GM19438 (cell line): ENCODE measurements at regions not wholly inside any gene's neighbourhood (a gene's known extent, or its start where the extent isn't known, plus 50 kb on each side); places are given as distances from the start of the nearest gene placed in this dataset.

Source experiments
- ATAC-seq: cut with Tn5 transposase; IDR thresholded peaks from one replicate; pipeline ENCODE4 v1.9.1; 2021; ENCODE audit warnings: low read depth; ENCODE audit not compliant: unreplicated experiment

DNA sequence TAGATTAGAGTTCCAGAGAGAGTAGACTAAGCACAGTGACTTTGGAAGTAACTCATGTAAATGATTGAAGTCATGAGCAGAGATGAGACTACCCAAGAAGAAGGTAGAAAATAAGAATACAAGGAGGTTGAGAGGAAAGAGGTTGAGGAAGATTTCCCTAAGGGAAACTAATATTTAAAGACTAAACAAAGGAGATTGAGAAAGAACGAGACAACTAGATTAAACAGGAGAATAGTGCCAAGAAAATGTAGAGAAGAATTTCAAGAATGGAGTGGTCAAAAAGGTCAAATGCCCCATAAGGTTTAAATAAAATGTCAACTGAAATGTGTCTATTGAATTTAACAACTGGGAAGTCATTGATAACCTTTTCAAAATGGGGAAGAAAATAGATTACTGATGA lies 59.0 kb downstream of the RPS29 start:
- no peak for ATAC-seq

DNA sequence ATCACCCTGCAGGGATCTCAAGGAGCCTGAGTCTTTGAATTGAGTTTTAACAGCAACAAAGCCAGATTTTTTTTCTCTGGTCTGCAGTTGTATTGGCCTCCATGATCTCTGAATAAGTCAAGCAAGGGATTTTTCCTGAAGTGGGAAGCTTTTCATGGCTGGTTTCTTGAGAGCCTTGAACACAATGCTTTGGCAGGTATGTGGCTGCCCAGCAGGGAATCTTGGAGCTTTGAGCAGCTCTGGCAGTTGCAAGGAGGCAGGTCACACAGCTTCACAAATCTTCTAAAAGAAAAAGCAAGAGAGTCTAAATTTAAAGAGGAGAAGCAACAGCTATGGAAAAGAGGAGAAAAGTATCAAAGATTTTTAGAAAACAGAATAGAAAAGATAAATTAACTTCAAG lies 60.1 kb downstream of the RPS29 start:
- no peak for ATAC-seq

DNA sequence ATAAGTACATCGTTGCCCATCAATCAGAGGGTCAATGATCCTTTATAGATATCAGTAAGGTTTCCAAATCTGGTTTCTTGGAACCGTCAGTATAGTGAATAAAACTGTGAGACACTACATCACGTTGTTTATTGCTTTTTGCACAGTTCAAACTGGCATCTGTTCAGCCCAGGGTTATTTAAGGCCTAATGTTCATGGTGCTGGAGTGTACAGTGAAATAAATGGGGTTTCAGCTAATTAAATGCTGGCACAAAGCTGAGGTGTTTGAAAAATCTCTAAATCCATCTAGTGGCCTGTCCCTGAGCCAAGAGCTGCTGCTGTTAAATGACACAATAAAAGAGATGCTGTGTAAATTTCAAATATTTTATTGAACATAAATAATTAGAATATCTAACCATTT lies 69.9 kb downstream of the RPS29 start:
- no peak for ATAC-seq

DNA sequence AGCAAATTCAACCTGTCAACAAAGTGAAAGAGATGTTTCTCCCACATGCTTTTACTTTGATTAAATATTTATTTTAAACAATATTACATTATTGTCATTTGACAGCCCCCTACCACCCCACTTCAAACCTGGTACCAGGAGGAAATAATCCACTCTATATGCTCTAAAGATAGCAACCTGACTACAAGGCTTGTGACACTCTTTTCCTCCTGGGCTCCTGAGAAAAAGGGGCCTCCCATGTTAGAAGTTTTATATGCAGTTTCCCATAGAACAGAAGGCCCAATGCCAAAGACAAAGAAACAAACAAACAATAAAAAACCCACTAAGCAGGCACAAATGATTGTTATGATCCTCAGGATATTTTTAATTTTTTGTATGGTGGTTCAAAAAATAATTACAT lies 73.6 kb downstream of the RPS29 start:
- ATAC-seq, result no peak

DNA sequence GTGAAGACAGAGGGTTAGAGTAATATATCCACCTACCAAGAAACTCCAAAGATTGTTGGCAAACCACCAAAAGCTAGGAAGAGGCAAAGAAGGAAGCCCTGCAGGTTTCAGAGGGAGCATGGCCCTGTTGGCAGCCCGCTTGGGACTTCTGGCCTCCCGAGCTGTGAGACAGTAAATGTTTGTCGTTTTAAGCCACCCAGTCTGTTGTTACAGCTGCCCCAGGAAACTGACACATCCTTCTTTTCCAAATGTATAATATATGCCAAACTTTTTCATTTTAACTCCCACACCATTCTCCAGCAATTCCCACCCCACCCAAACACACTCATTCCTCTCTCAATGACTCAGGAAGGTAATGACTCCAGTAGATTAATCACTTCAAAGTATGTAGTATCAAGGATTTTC lies 74.0 kb downstream of the RPS29 start:
- ATAC-seq, result no peak

DNA sequence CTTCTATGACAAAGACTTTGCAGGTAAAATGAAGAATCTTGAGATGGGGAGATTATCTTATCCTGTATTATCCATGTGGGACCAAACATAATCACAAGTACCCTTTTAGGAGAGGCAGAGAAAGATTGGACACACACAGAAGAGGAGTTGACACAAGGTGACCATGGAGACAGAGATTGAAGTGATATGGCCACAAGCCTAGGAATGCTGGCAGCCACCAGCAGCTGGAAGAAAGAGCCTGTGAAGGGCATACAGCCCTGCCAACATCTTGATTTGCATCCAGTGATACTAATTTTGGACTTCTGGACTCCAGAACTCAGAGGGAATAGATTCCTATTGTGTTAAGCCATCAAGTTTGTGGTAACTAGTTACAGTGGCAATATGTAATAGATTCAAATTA lies 78.1 kb downstream of the RPS29 start:
- ATAC-seq, result no peak

DNA sequence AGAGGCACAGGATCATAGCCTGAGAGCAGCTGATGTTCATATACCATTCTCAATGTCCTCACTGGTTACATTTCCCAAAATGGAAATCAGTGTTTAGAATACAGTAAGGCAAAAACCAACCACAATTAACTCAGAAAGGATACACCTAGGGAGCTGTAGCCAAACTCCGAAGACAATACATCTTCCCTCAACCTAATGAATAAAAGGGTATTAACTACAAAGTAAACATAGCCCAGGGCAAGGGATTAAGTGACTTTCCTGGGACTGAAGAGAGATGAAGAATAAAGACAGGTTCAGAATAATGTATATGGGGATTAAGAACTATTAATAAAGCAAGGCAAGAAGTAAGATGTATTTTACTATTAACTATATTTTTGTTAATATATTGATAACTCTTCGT lies 79.5 kb downstream of the RPS29 start:
- ATAC-seq, result no peak

DNA sequence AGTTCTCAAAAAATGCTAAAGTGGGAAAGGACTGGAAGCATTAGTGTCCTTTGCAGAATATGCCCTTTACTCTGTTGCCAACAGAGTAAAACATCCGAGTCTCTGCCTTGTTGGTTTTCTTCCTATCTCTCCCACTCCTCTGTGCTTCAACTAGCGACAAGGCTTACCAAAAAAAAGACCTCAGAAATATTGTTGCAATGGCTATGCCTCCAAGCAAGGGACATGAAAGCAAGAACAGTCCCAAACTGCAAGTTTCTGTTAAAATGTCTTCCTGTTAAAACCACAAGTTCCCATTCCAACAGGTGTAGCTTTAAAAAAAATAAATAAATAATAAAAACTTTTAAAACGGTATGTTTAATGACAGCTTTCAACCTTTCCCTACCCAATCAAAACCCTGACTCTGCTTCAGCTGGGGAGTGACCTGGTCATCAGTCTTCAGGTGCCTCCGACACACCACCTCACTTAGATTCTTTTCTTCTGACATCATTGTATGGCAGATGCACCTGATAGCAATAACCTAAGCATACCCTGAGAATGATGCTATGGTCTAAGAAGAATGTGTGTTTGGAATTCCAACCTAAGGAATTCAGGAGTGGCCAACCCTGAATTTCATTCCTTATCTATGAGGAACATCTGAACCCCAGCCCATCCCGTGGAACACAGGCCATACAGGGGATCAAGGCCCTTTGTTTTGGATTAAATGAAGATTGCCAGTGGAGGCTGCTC lies 81.0 kb downstream of the RPS29 start:
- no peak for ATAC-seq

DNA sequence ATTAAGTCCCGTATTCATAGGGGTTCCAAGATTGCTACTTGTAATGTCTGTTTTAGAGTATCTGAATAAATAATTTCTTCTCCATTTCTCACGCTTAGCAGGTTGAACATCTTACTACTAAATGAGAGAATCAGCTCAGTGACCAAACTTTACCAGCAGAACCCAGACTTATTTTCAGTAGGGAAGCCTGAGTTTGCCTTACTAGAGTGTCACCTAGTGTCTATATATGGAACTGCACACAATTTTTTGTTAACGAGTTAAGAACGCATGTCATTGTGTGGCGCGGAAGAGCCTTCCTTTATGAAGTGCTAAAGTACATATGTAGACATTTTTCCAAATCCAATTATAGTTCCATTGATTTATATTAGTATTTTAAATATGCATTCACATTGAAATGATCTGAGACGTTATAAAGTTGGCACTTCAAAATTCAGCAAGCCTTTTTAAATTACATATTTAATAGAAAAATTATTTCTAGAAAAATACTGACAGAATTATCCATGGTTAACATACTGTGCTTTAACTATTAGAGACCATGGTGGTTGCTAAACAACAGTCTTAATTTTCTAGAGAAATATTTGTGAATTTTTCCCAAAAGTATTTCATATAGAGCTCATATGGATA lies 88.3 kb downstream of the RPS29 start:
- peak; percentile 66 for ATAC-seq

DNA sequence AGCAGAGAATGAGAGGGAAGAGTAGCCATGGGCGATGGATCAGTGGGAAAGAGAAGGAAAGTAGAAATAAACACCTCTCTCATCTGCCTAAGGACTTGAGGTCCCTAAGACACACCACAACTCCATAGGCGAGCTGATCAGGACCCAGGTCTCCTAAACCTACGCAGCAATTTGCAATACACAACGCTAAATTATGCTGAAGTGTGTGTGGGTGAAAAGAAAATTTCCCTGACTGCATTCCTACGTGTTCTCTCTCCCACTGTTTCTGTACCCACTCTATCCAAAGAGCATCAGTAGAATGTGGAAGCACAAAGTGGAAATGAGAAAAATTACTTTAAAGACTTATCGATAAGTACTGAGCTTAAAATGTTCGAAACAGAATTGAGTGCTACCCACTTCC lies 88.9 kb downstream of the RPS29 start:
- ATAC-seq, result no peak

DNA sequence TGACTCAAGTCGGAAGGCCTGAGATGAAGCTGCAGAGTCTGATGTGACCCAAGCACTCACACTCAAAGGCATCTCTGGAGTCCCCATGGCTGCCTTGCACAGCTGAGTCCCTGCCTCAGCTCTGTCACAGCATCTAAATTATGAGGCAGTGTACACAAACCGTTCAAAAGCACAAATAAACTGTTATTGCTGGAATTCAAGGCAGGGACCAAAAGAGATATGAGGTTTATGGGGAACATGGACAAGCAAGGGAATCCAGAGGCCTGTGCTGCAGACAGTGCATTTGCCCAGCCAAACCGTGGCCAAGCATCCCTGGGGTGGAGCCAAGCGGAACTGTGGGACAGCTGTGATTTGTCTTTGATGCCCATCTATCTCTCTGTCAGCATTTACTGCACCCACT lies 91.3 kb downstream of the RPS29 start:
- no peak for ATAC-seq

DNA sequence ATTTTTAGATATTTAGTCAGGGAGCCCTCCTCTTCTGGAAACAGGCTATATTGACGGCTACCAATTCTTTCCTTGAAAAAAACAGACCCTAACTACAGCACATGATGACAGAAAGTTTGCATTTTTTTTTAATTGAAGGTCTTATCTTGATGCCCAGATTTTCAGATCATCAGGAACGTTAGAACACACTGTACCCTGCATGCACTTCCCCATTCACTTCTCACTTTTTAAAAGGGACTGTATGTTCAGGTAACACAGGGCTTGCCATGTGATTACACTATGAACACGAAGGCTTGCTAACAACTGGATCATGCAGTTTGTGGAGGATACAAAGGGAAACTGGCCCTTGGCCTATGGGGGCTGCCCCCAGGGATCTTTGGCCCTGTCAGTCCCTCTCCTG lies 92.6 kb downstream of the RPS29 start:
- no peak for ATAC-seq

DNA sequence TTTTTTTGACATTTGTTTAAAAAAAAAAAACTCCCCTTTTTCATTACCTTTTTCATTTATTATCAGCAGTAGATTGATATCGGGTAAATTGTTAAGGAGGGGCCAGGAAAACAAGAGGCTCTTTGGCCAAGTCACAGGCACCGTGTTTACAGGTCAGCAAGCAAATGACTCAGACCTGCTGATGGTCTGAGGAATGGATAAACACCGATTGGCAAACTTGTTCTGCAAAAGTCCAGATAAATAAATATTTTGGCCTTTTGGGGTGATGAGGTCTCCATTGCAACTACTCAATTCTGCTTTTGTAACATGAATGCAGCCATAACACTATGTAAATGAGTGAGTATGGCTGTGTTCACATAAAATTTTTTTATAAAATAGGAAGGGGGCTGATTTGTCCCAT lies 94.0 kb downstream of the RPS29 start:
- no peak for ATAC-seq

DNA sequence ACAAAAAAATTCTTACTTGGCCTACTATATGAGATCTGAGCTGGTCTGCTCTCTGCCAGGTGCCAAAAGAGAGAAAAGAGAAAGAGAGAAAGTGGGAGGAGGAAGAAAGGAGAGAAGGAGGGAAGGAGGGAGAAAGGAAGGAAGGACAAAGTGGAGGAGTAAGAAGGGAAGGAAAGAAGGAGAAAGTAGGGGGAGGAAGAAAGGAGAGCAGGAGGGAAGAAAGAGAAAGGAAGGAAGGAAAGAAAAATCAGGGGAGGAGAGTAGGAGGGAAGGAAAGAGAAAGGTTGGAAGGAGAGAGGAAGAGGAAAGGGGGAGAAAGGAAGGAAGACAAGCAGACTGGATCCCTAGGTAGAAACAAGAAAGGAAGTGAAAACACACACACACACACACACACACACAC lies 96.8 kb downstream of the RPS29 start:
- ATAC-seq, result no peak

DNA sequence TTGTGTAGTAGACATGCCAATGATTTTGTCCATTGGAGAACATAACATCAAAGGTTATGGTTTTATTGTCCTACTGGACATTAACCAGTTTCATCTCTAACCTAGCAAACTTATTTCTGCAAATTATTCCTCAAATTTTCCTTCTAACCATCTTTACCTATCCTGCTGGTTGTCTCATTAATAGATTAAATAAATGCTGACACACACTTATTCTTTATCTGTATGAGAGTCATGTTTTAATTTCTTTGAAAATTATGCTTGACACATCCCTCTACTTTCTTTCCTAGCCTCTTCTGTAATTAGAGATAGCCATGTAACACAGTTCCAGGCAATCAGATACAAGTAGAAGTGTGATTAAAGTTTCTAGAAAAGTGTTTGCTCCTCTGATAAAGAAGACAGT lies 98.9 kb downstream of the RPS29 start:
- no peak for ATAC-seq

DNA sequence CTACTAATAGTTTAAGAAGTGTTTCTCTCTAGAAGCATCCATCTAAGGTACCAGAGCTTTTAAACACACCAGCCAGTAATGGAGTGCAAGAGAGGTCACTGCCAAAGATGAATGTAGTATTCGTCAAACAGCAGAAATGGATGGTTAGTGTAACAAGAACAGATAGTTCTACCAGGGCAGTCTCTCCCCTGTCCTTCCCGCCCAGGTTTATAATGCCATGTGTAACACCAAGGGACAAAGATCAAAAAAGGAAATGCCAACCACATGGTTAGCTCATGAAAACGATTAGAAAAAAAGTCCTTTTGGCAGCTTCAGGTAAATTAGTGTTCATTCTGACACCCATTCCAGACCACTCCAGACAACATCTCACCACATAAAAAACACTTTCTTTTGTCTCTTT lies 100.9 kb downstream of the RPS29 start:
- no peak for ATAC-seq

DNA sequence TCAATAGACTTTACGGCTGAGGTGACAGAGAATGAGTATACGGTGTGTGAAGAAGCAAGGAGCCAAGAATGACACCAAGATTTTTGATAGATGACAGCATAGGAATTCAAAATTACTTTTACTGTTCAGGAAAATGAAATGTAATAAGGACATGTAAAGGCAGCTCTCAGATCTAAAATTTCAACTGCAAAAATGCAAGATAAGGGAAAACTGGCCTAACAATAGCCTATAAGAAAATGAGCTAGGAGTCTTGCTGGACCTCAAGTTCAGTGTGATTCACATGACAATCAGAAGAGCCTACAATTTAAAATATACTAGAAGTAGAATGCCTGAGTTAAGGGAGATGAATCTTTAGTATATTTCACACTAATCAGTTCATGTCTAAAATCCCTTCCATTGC lies 102.0 kb downstream of the RPS29 start:
- no peak for ATAC-seq

DNA sequence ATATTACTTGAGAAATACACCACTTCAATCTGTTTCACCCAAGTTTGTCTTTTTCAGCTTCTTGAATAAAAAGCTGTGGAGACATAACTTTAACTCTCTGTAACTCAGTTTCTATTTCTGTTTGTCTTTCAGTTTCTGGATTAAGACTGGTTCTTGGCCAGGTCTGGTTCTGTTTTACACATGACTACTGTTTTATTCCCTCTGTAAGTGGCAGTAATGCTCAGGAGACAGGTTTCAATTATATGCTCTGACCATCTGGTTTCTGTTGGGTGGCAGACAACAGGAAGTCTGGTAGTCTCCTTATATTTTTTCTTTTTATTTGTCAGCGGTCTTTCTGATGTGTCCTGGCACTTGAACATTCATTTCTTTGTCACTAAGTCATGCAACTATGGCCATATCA lies 102.9 kb downstream of the RPS29 start:
- peak; percentile 80 for ATAC-seq

DNA sequence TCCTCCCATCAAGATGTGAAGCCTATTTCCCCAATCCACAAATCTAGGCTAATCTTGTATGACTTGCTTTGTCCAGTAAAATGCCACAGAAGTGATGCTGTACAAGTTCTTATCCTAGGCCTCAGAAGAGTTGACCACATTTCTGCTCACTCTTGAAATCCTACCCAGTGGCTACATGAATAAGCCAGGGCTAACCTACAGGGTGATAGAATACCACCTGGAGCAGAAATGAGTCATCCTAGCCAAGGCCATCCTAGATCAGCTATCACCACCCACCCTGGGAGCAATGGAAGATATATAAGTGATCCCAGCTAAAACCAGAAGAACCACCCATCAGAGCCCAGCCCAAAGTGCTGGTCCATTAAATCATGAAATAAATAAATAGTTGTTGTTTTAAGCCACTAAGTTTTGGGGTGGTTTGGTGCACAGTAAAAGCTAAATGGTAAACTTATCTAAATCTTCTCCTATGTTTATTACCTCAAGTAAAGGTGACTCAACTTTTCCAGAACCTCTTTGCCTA lies 105.1 kb downstream of the RPS29 start:
- ATAC-seq, result no peak

DNA sequence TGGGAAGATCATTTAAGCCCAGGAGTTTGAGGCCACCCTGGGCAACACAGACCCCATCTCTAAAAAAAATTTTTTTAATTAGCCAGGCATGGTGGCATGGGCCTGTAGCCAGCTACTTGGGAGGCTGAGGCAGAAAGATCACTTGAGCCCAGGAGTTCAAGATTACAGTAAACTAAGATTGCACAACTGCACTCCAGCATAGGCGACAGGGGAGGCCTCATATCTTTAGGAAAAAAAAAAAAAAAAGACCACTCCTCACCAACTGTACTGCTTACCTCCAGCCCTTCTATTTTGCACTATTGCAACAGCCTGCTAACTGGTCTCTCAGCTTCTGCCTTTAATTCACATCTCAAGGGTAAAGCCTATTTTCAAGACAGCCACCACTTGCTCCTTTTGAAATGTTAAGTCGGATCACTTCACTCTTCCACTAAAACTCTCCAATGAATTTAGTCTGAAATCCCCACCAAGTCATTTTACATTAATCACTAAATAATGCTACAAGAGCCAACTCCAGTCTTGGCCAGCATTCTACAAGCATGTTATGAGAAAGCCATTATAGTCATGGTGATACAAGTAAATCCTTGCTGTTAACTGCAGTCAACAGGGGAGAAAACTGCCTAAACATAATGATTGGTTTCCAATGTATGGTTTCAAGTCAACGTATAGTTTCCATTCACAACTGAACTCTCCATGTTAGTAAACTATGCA lies 106.0 kb downstream of the RPS29 start:
- ATAC-seq, result no peak

DNA sequence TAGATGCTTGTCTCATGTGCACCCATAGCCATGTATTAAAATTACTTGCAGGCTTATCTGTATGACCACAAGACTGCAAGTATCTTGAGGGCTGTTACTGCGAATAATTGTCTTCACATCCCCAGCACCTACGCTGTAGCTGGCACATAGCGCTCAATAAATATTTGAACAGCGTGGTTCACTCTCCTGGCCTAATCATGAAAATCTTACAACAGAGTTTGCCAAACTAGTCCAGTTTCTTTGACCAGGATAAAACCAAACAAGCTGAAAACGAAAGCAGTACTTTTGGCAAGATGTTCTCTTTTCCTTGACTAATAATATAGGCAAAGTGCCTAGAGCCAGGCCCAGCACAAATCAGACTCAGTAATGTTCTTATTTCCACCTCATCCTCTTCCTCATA lies 106.7 kb downstream of the RPS29 start:
- ATAC-seq, result no peak

DNA sequence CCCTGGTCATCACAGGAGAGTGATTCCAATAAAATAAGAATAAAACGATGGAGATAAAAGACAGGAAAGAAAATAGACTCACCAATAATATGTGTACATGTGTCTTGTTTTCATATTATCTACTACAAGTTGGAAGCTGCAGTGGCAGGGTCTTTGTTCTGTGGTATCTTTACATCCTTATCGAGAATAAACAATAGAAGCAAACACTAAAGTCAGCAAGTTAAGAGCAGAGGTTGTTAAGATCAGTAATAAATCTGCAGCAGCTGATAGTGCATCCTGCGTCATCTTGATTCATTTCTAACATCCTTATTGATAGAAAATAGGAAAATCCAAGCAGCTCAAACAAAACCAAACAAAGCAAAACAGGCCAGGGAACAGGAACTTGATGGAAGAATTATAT lies 107.4 kb downstream of the RPS29 start:
- no peak for ATAC-seq
